ENCODE measurements at regions not wholly inside any gene's neighbourhood (a gene's known extent, or its start where the extent isn't known, plus 50 kb on each side); places are given as distances from the start of the nearest gene placed in this dataset.

DNA sequence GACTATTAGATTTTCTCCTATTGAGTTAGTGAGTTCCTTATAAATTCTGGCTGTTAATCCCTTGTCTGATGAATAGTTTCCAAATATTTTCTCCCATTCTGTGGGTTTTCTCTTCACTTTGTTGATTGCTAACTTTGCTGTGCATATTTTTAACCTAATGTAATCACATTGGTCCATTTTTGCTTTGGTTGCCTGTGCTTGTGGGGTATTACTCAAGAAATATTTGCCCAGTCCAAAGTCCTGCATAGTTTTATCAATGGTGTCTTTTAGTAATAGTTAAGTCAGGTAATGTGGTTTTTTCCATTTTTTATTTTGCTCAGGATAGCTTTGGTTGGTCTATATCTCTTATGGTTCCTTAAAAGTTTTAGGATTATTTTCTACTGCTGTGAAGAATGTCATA lies 490.3 kb downstream of the ARAP2 start:
- DNase-seq, result no peak

GRCh38 chr4:35757836-35758235 lies 486.5 kb downstream of the ARAP2 start:
- DNase-seq, result no peak

DNA sequence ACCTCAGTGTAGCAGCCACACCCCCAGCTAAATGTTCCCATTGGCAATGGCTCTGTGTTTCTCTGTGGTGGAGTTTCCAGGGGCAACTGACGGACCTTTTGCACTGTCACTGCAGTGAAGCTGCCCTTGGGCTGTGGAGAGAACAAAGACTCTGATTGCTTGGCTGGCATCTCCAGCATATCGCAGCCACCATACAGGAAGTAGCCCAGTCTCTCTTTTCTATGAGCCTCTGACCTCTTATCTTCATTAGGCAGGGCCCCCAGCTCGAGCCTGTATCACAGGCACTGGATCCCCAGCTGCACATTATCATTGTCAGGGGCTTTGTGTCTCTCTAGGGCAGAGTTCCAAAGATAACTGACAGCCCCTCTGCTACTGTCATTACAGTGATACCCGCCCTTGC lies 483.5 kb downstream of the ARAP2 start:
- DNase-seq, result no peak

- DNase-seq, result no peak
These were observed 472.7 kb downstream of the ARAP2 start for GRCh38 chr4:35771571-35771970.

DNA sequence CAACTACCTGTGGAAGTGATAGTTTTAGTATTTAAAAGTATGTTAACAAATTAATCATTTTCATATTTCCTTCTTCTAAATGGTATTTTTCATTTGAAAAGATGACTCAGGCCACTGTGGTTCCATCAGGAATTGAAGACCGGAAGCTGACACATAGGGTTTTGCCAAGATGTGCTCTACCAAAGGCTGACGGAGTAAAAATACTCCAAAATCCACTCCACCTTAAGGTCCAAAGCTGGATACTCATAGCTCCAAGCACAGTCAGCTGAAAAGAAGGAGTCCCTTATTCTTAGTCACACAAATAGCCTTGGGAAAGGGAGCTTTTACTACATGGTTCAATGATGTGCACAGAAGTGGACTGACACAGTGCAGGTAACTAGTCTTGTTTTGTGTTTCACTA lies 472.0 kb downstream of the ARAP2 start:
- no peak for DNase-seq

DNA sequence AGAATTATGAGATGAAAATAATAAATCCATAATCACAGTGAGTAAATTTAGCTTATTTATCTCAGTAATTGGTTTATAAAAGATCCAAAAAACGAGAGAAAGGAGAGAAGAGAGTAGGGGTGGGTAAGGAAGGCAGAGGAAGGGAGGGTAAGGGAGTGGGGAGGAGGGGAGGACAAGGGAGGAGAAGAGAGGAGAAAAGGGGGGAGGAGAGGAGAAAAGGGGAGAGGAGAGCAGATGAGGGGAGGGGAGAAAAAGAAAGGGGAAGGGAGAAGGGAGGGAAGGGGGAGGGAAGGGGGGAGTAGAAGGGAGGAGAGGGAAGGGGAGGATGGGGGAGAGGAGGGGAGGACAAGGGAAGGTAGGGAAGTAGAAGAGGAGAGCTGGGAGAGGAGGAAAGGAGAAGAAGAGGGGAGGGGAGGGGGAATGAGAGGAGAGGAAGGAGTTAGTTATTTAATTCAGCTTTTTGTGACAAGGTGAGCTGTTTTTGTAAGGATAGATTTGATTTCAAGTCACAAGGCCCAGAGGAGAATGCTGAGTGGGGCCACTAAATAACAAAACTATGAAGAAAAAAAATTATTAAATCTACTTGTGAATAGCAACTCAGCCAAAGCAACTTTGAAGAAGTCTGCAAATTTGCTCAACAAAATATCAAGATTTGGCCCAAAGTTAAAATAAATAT lies 454.3 kb downstream of the ARAP2 start:
- DNase-seq, result no peak

- DNase-seq, result no peak
These were observed 451.1 kb downstream of the ARAP2 start for GRCh38 chr4:35793045-35793722.

DNA sequence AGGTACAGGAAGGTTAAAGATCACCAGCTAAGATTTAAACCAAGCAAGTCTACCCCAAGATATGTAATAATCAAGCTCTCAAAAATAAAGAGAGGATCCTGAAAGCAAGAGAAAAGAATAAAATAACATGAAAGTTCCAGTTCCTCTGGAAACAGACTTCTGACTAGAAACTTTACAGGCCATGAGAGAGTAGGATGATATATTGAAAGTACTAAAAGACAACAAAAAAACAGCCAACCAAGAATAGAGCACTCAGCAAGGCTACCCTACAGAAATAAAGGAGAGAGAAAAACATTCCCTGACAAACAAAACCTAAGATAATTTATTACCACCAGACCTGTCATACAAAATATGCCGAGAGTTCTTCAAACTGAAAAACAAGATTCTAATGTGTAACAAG lies 450.5 kb downstream of the ARAP2 start:
- DNase-seq, result no peak

DNA sequence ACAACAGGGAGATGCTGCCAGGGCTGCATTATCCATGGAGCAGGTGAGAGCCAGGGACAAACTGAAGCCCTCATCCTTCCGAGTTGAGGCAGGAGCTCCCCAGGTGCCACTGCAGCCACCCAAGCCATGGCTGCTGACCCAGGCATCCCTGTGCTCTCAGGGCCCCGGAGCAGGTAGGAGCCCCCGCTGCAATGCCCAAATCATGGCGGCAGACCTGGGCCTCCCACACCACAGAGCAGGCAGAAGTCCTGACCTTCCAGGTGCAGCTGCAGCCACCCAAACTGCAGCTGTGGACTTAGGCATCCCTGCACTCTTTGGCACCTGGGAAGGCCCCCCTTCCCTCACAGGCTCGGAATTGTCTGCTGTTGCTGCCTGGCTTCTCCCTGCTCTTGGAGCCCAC lies 443.6 kb downstream of the ARAP2 start:
- DNase-seq, result no peak

DNA sequence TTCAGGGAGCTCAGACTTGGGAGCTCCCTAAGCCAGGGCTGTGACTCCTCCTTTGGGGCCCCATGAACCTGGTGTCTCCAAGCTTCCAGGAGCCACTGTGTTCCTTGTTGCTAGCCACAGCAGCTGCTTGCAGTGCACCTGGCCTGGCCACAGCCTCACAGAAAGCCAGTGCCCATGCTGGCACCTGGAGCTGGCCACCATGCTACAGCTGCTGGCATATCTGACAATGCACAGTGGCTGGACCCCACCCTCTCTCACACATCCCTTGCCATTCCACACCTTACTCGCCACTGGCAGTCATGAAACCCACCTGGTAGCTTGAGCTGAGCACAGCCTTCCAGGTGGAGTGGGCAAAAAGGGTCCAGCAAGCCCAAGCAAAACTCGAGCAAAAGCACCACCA lies 441.7 kb downstream of the ARAP2 start:
- no peak for DNase-seq

DNA sequence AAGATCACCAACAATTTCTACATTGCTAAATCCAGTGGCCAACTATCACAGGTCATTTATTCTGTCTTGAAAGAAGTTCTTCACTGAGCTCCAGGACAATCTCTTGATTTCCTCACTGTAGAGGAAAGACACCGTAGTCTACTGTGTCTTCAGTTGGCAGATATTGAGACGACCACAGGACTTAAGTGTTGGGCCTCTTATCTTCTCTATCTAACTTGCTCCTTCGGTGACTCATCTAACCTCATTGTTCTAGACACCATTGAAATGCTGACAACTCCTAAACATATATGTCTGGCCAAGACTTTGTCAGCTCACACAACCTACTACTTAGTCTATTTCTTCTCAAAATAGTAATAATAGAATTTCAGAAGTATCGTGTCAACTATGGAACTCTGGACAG lies 425.8 kb downstream of the ARAP2 start:
- DNase-seq, result no peak

- no peak for DNase-seq
These were observed 424.3 kb downstream of the ARAP2 start for GRCh38 chr4:35820003-35820402.

GRCh38 chr4:35824231-35824630 lies 420.1 kb downstream of the ARAP2 start:
- DNase-seq, result no peak

GRCh38 chr4:35835893-35836292 lies 408.4 kb downstream of the ARAP2 start:
- no peak for DNase-seq

GRCh38 chr4:35836596-35836995 lies 407.7 kb downstream of the ARAP2 start:
- no peak for DNase-seq

GRCh38 chr4:35867057-35867456 lies 377.3 kb downstream of the ARAP2 start:
- no peak for DNase-seq

DNA sequence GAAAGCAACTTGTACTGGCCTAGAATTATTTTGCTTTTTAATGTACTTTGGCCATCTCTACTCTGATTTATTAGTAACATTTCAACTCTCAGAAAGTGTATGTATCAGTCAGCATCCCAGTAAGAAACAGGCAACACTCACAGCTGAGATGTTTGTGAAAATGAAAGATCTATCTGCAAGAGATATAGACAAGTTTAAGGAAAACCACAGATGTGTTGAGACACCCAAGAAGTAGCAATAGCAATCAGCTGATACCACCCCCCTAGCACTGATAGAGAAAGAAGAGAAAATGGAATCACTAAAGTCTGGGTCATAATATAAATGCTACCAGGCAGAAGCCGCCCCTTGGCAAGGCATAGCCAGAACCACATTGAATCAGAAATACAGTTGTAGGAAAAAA lies 372.0 kb downstream of the ARAP2 start:
- DNase-seq, result no peak

- no peak for DNase-seq
These were observed 364.8 kb downstream of the ARAP2 start for GRCh38 chr4:35879479-35879878.

DNA sequence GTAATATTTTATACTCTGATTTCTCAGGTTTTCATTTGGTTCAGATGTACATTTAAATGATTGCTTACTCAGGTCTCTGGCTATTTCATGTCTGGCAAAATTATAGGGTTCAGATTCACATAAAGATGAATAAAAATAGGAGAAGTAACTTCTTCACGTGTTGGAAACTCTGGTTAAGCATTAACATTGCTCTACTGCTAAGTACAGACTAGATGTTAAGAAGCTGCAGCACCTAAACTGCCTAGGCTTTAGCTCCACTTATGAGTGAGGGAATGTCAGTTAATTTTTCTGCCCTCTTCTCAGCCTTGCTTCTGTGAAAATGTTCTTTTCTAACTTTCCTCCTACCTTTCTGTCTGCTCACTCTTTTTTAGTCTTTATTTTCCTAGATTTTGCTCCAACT lies 361.2 kb downstream of the ARAP2 start:
- DNase-seq, result no peak

DNA sequence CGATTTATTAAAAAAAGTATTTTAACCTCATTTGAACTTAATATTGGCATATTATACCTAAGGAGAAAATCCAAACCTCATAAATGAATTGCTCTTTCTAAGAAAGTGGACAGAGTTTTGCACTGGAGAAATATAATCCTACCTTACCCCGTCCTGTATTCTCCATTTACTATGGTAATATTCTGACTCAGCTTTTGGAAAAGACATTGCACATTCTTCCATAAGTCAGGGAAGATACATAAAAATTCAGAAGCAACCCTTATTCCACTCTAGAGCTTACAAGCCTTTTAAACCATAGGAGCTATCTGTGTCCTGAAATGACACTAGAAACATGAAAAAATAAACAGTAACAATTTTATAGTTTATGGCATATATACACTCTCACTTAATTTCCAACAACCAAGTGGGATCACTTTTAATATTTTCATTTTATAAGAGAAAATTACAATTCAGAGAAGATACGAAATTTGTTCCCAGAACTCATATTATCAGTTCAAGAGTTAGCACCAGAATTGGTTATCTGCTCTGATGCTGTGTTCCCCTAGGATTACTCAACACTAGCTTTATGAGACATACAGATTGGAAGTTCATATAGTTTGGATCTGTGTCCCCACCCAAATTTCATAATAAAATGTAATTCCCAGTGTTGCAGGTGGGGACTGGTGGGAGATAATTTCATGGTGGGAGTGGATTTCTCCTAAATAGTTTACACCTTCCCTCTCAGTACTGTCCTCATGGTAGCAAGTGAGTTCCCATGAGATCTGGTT lies 359.4 kb downstream of the ARAP2 start:
- no peak for DNase-seq

GRCh38 chr4:35897808-35898207 lies 346.5 kb downstream of the ARAP2 start:
- DNase-seq, result no peak

GRCh38 chr4:35900286-35901243 lies 343.7 kb downstream of the ARAP2 start:
- DNase-seq, result no peak

DNA sequence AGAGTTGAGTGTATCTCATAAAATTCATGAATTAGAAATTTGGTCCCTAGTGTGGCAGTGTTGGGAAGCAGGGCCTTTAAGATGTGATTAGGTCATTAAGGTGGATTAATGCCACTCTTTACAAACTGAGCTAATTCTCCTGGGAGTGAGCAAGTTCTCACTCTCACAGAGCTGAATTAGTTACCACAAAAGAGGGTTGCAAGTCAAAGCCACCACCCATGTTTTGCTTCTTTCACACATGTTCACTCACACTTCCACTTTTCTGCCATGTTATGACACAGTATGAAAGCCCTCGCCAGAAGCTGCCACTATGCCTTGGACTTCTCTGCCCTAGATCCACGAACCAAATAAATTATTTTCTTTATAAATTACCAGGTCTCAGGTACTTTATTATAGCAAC lies 332.1 kb downstream of the ARAP2 start:
- DNase-seq, result no peak

Data from stimulated activated CD8-positive, alpha-beta memory T cell treated with anti-CD3 and anti-CD28 coated beads, Interleukin-4, amount 100 ng/mL, for 48 hours (primary cell).